Esophagus squamous epithelium (tissue), 4 donors: ENCODE measurements at regions not wholly inside any gene's neighbourhood (a gene's known extent, or its start where the extent isn't known, plus 50 kb on each side); places are given as distances from the start of the nearest gene placed in this dataset.

Experiments
- POLR2A ChIP-seq, 4 donors: fragments of 450-650 bp; IDR thresholded peaks; one replicate each; pipeline ENCODE4 v1.6.1; 2017; ENCODE audit warnings: antibody characterized with exemption in 4 of 4, mild to moderate bottlenecking in 4 of 4, moderate library complexity in 3 of 4
- TF ChIP-seq, protein P1 (sequence below), 6 experiments: fragments of 450-650 bp in 4 of 6; fragments of 200-600 bp in 2 of 6; sonication (generic) in 2 of 6; IDR thresholded peaks; one replicate each; pipeline ENCODE4 v1.5.1; 2016 to 2019; ENCODE audit warnings: antibody characterized with exemption in 6 of 6, mild to moderate bottlenecking in 4 of 6, moderate library complexity in 4 of 6

DNA sequence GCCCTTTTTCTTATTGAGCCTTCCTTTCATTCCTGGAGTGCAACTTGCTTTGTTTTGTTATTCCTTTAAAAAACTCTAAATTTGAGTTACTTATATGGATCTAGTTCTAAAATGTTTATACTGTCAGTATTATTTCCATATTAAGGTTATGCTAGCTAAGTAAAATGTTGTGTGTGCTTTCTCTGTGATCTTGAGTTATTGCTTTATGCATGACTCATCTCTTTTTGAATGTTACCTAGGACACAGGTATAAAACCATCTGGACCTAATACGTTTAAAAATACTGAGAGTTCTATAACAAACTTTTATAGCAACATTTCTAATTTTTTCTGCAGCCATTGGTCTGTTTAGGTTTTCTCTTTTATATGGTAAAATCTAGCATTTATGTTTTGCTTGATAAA is 132.8 kb upstream of the LGR5 start:
- TF ChIP-seq, protein P1, sequence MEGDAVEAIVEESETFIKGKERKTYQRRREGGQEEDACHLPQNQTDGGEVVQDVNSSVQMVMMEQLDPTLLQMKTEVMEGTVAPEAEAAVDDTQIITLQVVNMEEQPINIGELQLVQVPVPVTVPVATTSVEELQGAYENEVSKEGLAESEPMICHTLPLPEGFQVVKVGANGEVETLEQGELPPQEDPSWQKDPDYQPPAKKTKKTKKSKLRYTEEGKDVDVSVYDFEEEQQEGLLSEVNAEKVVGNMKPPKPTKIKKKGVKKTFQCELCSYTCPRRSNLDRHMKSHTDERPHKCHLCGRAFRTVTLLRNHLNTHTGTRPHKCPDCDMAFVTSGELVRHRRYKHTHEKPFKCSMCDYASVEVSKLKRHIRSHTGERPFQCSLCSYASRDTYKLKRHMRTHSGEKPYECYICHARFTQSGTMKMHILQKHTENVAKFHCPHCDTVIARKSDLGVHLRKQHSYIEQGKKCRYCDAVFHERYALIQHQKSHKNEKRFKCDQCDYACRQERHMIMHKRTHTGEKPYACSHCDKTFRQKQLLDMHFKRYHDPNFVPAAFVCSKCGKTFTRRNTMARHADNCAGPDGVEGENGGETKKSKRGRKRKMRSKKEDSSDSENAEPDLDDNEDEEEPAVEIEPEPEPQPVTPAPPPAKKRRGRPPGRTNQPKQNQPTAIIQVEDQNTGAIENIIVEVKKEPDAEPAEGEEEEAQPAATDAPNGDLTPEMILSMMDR (IDR thresholded peaks at IDR 0.05) = no peak
- TF ChIP-seq POLR2A (IDR thresholded peaks at IDR 0.05) = no peak
